ENCODE measurements at regions not wholly inside any gene's neighbourhood (a gene's known extent, or its start where the extent isn't known, plus 50 kb on each side); places are given as distances from the start of the nearest gene placed in this dataset.

- Histone ChIP-seq H3K4me3 (no peak overlapping the region), H3K27ac (replicated peaks in 1 of 4) (no peak overlapping the region), H3K36me3 (no peaks in the 10 kb centered on the region), H3K9me3 (no peaks in the 10 kb centered on the region), H3K4me1 (no peaks in the 10 kb centered on the region), H3K27me3 (peaks cover 0 to 4% (median 0%) of the 10 kb centered on the region in 4 donors)
- WGBS = 87% methylated on average over 6 of the region's 6 CpGs
- intact Hi-C loops (cut with DNase I) = no loop called here
- no peak for TF ChIP-seq CTCF (IDR thresholded peaks at IDR 0.05)
- no peak for DNase-seq (ENCODE audit: extremely low spot score)
These were observed 90.6 kb upstream of the ARL4C start for GRCh38 chr2:234587341-234588053.

DNA sequence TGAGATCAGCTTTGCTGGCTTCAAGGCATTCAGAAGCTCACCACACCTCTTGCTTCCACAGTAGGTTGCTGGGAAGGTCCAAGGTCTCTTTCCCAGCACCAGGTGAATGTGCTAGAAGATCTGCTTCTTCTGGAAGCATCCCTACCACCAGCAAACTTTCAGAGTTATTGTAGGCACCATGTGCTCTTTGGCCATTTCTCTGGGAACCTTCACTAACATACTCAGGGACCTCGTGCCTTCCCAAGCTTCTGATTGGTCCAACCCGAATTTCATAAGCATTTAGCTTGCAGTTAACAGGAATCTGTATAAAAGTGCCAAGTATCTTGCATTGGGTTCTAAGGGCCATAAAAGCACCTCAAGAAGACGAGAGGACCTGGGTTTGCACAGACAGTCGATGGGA lies 86.5 kb upstream of the ARL4C start:
- Histone ChIP-seq H3K27ac (replicated peaks in 1 of 4) (no peak overlapping the region), H3K9me3 (no peaks in the 10 kb centered on the region), H3K27me3 (peaks cover 0 to 4% (median 0%) of the 10 kb centered on the region in 4 donors), H3K4me1 (no peaks in the 10 kb centered on the region), H3K36me3 (no peaks in the 10 kb centered on the region), H3K4me3 (no peak overlapping the region)
- TF ChIP-seq EP300 (IDR thresholded peaks at IDR 0.05) (no peak), POLR2A (IDR thresholded peaks at IDR 0.05; ENCODE audit: low read depth) (no peak), CTCF (IDR thresholded peaks at IDR 0.05) (no peak), POLR2AphosphoS5 (IDR thresholded peaks at IDR 0.05) (no peak)
- intact Hi-C loops (cut with DNase I) = no loop called here
- WGBS = 87% methylated on average over 4 of the region's 4 CpGs
- DNase-seq (ENCODE audit: extremely low spot score) = no peak

GRCh38 chr2:234580686-234581085 lies 83.8 kb upstream of the ARL4C start:
- Histone ChIP-seq H3K27me3 (peaks cover 0 to 4% (median 0%) of the 10 kb centered on the region in 4 donors), H3K27ac (replicated peaks in 1 of 4) (no peak overlapping the region), H3K9me3 (no peaks in the 10 kb centered on the region), H3K4me1 (no peaks in the 10 kb centered on the region), H3K4me3 (no peak overlapping the region), H3K36me3 (no peaks in the 10 kb centered on the region)
- intact Hi-C loops (cut with DNase I) = no loop called here
- TF ChIP-seq EP300 (IDR thresholded peaks at IDR 0.05) (no peak), POLR2AphosphoS5 (IDR thresholded peaks at IDR 0.05) (no peak), CTCF (IDR thresholded peaks at IDR 0.05) (no peak), POLR2A (IDR thresholded peaks at IDR 0.05; ENCODE audit: low read depth) (no peak)
- 95% methylated on average over 5 of the region's 5 CpGs for WGBS
- DNase-seq (ENCODE audit: extremely low spot score) = no peak

DNA sequence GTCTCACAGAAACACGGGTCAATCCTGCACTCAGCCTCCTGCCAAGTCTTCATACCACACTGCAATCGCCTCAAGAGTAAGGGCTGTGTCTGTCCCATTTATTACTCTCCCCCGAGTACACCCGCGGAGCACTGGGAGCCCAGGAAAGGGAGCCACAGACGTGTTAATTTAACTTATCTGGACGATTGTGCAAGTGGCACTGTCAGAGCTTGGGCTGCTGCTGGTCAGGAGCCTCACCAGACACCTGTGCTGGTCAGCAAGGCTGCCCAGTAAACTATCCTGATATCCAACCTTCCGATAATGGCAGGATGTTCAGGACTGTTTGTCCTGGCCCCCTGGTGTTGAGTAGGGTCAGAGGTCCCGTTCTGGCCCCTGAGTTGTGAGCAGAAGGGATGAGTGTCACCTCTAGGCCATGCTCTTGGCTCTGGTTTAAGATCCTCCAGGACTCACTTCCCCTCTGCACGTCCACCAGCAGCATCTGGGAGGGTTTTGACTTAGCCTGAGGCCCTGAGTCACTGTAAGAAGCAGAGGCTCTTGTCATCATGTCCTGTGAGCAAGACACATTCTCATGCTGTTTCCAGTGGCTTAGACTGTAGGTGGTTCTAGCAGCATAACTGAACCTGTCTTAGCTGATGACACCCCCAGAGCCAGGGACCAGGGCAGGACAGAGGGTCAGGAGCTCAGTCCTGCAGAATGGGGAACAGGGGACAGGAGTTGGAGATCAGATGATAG lies 82.5 kb upstream of the ARL4C start:
- Histone ChIP-seq H3K9me3 (no peaks in the 10 kb centered on the region), H3K4me3 (no peak overlapping the region), H3K4me1 (no peaks in the 10 kb centered on the region), H3K36me3 (no peaks in the 10 kb centered on the region), H3K27me3 (peaks cover 0 to 3% (median 0%) of the 10 kb centered on the region in 4 donors), H3K27ac (replicated peaks in 1 of 4) (no peak overlapping the region)
- WGBS = 87% methylated on average over 9 of the region's 10 CpGs
- intact Hi-C loops (cut with DNase I) = no loop called here
- TF ChIP-seq POLR2AphosphoS5 (IDR thresholded peaks at IDR 0.05) (no peak), EP300 (IDR thresholded peaks at IDR 0.05) (no peak), POLR2A (IDR thresholded peaks at IDR 0.05; ENCODE audit: low read depth) (no peak), CTCF (IDR thresholded peaks at IDR 0.05) (no peak)
- DNase-seq (ENCODE audit: extremely low spot score) = no peak

Data from esophagus muscularis mucosa (tissue), 4 donors.